ES-I3 (cell line): ENCODE measurements at regions not wholly inside any gene's neighbourhood (a gene's known extent, or its start where the extent isn't known, plus 50 kb on each side); places are given as distances from the start of the nearest gene placed in this dataset.
A peak's percentile ranks its signal among the peaks of the same experiment; 100 is the strongest.
"Not testable (repeated sequence)": the region's sequence is repeated elsewhere in the genome, so short reads cannot be mapped to it uniquely, and the experiment has no call there.

ENCODE experiments used
- H3K36me3 ChIP-seq: 2 replicates; pipeline ENCODE4 v1.6.1; 2013; ENCODE audit warnings: mild to moderate bottlenecking, low read length, control low read depth, moderate library complexity; ENCODE audit not compliant: insufficient read depth
- H3K4me1 ChIP-seq: 2 replicates; pipeline ENCODE4 v1.6.1; 2013; ENCODE audit warnings: mild to moderate bottlenecking, control low read depth, low read length; ENCODE audit not compliant: insufficient read depth
- H3K9ac ChIP-seq: 2 replicates; pipeline ENCODE4 v1.6.1; 2013; ENCODE audit warnings: low read depth, mild to moderate bottlenecking, low read length, moderate library complexity
- H3K9me3 ChIP-seq: 2 replicates; pipeline ENCODE4 v1.6.1; 2013; ENCODE audit warnings: mild to moderate bottlenecking, low read length, moderate library complexity; ENCODE audit not compliant: control insufficient read depth, insufficient read depth

- H3K4me1 ChIP-seq, result no peaks in the 10 kb centered on the region
- no peaks in the 10 kb centered on the region for H3K36me3 ChIP-seq
- no peaks in the 10 kb centered on the region; the same call in 1 of the 2 replicates for H3K9me3 ChIP-seq
- H3K9ac ChIP-seq, result no peak overlapping the region
Measured at GRCh38 chr12:34304546-34304945, 282.2 kb downstream of the ALG10 start.

- H3K9ac ChIP-seq, result no peak overlapping the region
- H3K36me3 ChIP-seq, result no peaks in the 10 kb centered on the region
- H3K9me3 ChIP-seq, result no peaks in the 10 kb centered on the region; the same call in 1 of the 2 replicates
- no peaks in the 10 kb centered on the region for H3K4me1 ChIP-seq
Measured at GRCh38 chr12:34305176-34305575, 282.9 kb downstream of the ALG10 start.

DNA sequence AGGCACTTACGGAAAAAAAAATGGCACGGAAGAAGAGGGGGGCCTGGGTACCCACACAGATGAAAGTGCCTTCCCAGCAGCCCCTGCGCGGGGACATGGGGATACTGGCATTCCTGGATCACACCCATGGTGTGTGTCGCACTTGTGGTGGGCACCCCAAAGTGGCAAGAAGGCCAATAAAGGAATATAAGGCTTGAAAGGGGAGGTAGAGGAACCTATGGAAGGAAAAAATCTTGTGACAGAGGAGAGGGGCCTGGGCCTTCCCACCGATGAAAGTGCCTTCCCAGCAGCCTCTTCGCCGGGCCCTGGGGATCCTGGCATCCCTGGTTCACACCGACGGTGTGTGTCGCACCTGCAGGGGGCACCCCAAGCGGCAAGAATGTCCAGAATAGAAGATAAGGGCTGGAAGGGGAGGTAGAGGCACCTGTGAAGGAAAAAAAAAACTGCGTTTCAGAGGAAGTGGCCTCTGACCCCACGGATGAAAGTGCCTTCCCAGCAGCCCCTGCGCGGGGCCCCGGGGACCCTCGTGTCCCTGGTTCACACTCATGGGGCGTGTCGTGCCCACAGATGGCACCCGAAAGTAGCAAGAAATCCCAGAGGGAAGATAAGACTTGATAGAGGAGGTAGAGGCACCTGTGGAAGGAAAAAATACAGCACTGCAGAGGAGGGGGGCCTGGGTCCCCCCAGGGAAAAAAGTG is 284.0 kb downstream of the ALG10 start:
- Histone ChIP-seq H3K36me3 (no peaks in the 10 kb centered on the region), H3K9ac (no peak overlapping the region), H3K9me3 (no peaks in the 10 kb centered on the region; the same call in 1 of the 2 replicates), H3K4me1 (no peaks in the 10 kb centered on the region)

DNA sequence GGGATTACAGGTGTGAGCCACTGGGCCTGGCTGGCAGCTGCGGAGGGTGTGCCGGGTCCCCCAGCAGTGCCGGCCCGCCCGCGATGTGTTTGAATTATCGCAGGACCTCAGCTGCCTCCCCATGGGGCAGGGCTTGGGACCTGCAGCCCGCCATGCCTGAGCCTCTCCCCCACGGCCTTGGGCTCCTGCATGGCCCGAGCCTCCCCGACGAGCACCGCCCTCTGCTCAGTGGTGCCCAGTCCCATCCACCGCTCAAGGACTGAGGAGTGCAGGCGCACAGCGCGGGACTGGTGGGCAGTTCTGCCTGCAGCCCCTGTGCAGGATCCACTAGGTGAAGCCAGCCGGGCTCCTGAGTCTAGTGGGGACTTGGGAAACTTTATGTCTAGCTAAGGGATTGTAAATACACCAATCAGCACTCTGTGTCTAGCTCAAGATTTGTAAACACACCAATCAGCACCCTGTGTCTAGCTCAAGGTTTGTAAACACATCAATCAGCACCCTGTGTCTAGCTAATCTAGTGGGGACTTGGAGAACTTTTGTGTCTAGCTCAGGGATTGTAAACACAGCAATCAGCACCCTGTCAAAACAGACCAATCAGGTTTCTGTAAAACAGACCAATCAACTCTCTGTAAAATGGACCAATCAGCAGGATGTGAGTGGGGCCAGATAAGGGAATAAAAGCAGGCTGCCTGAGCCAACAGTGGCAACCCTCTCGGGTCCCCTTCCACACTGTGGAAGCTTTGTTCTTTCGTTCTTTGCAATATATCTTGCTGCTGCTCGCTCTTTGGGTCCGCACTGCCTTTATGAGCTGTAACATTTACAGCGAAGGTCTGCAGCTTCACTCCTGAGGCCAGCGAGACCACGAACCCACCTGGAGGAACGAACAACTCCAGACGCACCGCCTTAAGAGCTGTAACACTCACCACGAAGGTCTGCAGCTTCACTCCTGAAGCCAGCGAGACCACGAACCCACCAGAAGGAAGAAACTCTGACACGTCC is 287.8 kb downstream of the ALG10 start:
- not testable (repeated sequence) for H3K9me3 ChIP-seq, H3K4me1 ChIP-seq, H3K36me3 ChIP-seq, H3K9ac ChIP-seq

DNA sequence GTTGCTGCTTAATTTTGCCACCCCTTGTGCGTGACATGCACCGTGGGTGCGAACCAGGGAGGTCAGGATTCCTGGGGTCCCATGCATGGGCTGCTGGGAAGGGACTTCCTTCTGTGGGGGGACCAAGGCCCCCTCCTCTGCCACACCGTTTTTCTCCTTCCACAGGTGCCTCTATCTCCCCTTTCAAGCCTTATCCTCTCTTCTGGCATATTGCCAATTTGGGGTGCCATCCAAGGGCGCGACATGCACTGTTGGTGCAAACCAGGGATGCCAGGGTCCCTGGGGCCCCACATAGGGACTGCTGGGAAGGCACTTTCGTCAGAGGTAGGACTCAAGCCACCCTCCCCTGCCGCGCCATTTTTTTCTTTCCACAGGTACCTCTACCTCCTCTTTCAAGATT is 289.0 kb downstream of the ALG10 start:
- Histone ChIP-seq H3K4me1 (no peaks in the 10 kb centered on the region), H3K9me3 (no peaks in the 10 kb centered on the region), H3K36me3 (no peaks in the 10 kb centered on the region), H3K9ac (no peak overlapping the region)

DNA sequence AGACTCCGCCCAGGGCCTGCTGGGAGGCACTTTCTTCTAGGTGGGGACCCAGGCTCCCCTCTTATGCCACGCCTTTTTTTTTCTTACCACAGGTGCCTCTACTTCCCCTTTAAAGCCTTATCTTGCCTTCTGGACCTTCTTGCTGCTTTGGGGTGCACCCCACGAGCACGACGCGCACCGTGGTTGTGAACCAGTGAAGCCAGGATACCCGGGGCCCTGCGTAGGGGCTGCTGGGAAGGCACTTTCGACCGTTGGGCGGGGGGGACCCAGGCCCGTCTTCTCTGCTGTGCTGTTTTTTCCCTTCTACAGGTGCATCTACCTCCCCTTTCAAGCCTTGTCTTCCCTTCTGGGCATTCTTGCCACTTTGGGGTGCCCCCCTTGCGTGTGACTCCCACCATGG is 305.4 kb downstream of the ALG10 start:
- no peaks in the 10 kb centered on the region for H3K9me3 ChIP-seq
- no peaks in the 10 kb centered on the region for H3K36me3 ChIP-seq
- H3K4me1 ChIP-seq, result no peaks in the 10 kb centered on the region
- H3K9ac ChIP-seq, result no peak overlapping the region

DNA sequence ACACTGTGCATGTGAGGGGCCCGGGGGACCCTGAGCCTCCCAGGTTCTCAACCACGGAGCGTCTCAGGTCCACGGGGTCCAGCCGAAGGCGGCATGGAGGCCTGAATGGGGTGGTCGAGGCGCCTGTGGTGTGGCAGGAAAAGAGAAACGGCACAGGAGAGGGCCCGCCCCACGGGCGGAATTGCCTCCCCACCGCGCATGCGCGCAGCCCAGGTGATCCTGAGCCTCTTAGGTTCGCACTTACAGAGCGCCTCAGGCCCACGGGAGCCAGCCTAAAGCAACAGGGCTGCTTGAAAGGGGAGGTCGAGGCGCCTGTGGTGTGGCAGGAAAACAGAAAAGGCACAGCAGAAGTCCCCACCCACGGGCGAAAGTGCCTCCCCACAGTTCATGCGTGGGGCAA is 311.0 kb downstream of the ALG10 start:
- no peaks in the 10 kb centered on the region for H3K4me1 ChIP-seq
- no peak overlapping the region for H3K9ac ChIP-seq
- H3K9me3 ChIP-seq, result no peaks in the 10 kb centered on the region
- no peaks in the 10 kb centered on the region for H3K36me3 ChIP-seq

DNA sequence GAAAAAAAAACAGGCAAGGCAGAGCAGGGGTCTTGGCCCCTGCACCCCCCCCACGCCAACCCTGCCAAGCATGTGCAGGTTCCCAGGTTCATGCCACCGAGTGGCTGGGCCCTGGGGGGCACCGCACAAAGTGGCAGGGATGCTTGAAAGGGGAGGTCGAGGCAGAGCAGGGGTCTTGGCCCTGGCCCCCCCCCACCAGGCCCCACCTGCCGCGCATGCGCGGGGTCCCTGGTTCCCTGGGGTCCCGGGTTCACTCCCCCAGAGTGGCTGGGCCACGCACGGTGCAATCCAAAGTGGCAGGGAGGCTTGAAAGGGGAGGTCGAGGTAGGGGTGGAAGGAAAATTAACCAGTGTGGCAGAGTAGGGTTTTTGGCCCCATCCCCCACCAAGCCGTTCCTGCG is 312.2 kb downstream of the ALG10 start:
- Histone ChIP-seq H3K36me3 (no peaks in the 10 kb centered on the region), H3K9ac (no peak overlapping the region), H3K4me1 (no peaks in the 10 kb centered on the region), H3K9me3 (no peaks in the 10 kb centered on the region)

GRCh38 chr12:34334953-34335743 is 312.9 kb downstream of the ALG10 start:
- peak overlapping the region; percentile 40; the same call in 1 of the 2 replicates for H3K9ac ChIP-seq

DNA sequence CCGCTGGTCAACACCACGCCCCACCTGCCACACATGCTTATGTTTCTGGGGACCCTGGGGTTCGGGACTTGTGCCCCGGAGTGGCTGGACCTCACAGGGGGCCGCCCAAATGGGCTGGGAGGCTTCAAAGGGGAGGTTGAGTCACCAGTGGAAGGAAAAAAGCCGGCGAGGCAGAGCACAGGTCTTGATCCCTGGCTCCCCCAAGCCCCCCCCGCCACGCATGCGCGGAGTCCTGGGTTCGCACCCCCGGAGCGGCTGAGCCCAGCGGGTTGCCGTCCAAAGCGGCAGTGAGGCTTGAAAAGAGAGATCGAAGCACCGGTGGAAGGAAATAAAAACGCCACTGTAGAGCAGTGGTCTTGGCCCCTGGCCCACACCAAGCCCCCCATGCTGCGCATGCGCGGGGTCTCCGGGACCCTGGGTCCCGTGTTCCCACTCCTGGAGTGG is 313.5 kb downstream of the ALG10 start:
- Histone ChIP-seq H3K9ac (peak overlapping the region; percentile 40; the same call in 1 of the 2 replicates), H3K9me3 (no peaks in the 10 kb centered on the region), H3K4me1 (no peaks in the 10 kb centered on the region), H3K36me3 (no peaks in the 10 kb centered on the region)

More at GRCh38 chr12:34334953-34335743, 312.9 kb downstream of the ALG10 start:
- H3K4me1 ChIP-seq, result no peaks in the 10 kb centered on the region
- no peaks in the 10 kb centered on the region for H3K9me3 ChIP-seq
- H3K36me3 ChIP-seq, result no peaks in the 10 kb centered on the region

DNA sequence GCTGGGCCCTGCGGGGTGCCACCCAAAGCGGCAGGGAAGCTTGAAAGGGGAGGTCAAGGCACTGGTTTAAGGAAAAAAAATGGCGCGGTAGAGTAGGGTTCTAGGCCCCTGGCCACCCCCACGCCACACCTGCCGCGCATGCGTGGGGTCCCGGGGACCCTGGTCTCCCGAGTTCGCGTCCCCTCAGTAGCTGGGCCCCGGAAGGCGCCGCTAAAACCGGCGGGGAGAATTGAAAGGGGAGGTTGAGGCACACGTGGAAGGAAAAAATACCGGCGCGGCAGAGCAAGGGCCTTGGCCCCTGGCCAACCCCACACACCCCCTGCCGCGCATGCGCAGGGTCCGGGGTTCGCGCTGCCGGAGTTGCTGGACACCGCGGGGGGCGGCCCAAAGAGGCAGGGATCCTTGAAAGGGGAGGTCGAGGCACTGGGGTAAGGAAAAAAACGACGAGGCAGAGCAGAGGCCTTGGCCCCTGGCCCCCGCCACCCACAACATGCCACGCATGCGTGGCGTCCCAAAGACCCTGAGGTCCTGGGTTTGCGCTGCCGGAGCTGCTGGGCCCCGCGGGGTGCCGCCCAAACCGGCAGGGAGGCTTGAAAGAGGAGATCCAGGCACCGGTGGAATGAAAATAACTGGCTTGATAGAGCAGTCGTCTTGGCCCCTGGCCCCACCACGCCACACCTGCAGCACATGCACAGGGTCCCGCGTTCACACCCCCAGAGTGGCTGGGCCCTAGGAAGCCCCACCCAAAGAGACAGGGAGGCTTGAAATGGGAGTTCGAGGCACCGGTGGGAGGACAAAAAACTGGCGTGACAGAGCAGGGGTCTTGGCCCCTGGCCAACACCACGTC is 314.5 kb downstream of the ALG10 start:
- H3K9ac ChIP-seq, result no peak overlapping the region; the same call in 1 of the 2 replicates
- no peaks in the 10 kb centered on the region for H3K9me3 ChIP-seq
- H3K36me3 ChIP-seq, result no peaks in the 10 kb centered on the region
- no peaks in the 10 kb centered on the region for H3K4me1 ChIP-seq

- Histone ChIP-seq H3K4me1 (no peaks in the 10 kb centered on the region), H3K9me3 (no peaks in the 10 kb centered on the region), H3K36me3 (no peaks in the 10 kb centered on the region), H3K9ac (no peak overlapping the region)
Measured at GRCh38 chr12:34338751-34339150, 316.5 kb downstream of the ALG10 start.

DNA sequence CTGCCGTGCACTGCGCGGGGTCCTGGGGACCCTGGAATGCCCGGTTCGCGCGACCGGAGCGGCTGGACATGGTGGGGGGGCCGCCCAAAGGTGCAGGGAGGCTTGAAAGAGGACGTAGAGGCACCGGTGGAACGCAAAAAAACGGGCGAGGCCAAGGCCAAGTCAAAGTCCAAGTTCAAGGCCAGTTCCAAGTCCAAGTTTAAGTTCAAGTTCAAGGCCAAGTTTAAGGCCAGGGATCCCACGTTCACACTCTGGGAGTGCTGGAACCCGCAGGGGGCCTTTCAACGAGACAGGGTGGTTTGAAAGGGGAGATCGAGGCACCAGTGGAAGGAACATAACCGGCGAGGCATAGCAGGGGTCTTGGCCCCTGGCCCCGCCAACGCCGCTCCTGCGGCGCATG is 317.6 kb downstream of the ALG10 start:
- Histone ChIP-seq H3K9me3 (no peaks in the 10 kb centered on the region), H3K4me1 (no peaks in the 10 kb centered on the region), H3K36me3 (no peaks in the 10 kb centered on the region), H3K9ac (no peak overlapping the region)
